Karpas-422 (cell line): ENCODE measurements at regions not wholly inside any gene's neighbourhood (a gene's known extent, or its start where the extent isn't known, plus 50 kb on each side); places are given as distances from the start of the nearest gene placed in this dataset.
"Not testable (repeated sequence)": the region's sequence is repeated elsewhere in the genome, so short reads cannot be mapped to it uniquely, and the experiment has no call there.

ENCODE experiments used
- DNase-seq: peaks from one replicate; pipeline ENCODE4 v3.0.0-alpha.2; 2015
- H2AFZ ChIP-seq: fragments of 200-600 bp; sonication (generic); 2 replicates; pipeline ENCODE4 v1.6.1; 2014; ENCODE audit warnings: antibody characterized with exemption, low read length, mixed read lengths
- H3K27ac ChIP-seq: fragments of 200-600 bp; sonication (generic); 2 replicates; pipeline ENCODE4 v1.5.1; 2014; ENCODE audit warnings: mild to moderate bottlenecking, low read length, moderate library complexity
- H3K27me3 ChIP-seq: fragments of 200-600 bp; sonication (generic); 2 replicates; pipeline ENCODE4 v1.6.1; 2014; ENCODE audit warnings: low read length, mixed read lengths
- H3K36me3 ChIP-seq: fragments of 200-600 bp; sonication (generic); 2 replicates; pipeline ENCODE4 v1.6.1; 2014; ENCODE audit warnings: low read length, mixed read lengths; ENCODE audit not compliant: insufficient read depth
- H3K4me1 ChIP-seq: fragments of 200-600 bp; sonication (generic); 2 replicates; pipeline ENCODE4 v1.6.1; 2014; ENCODE audit warnings: mild to moderate bottlenecking, low read length, mixed read lengths
- H3K4me2 ChIP-seq: fragments of 200-600 bp; sonication (generic); 2 replicates; pipeline ENCODE4 v1.6.1; 2014; ENCODE audit warnings: low read length, low read depth, mild to moderate bottlenecking; ENCODE audit not compliant: poor library complexity, severe bottlenecking
- H3K4me3 ChIP-seq: fragments of 200-600 bp; sonication (generic); 2 replicates; pipeline ENCODE4 v1.5.1; 2014; ENCODE audit warnings: mild to moderate bottlenecking, antibody characterized with exemption, low read length, mixed read lengths
- H3K79me2 ChIP-seq: fragments of 200-600 bp; sonication (generic); 2 replicates; pipeline ENCODE4 v1.6.1; 2014; ENCODE audit warnings: mild to moderate bottlenecking, low read length, mixed read lengths
- H3K9ac ChIP-seq: fragments of 200-600 bp; sonication (generic); 2 replicates; pipeline ENCODE4 v1.6.0; 2014; ENCODE audit warnings: low read length
- H3K9me2 ChIP-seq: fragments of 200-600 bp; sonication (generic), shearing (Covaris generic); replicated peaks from 2 replicates; pipeline ENCODE4 v1.6.0; 2014; ENCODE audit warnings: mild to moderate bottlenecking, low read length, moderate library complexity; ENCODE audit not compliant: insufficient read depth
- H3K9me3 ChIP-seq: fragments of 300-700, 200-600 bp; sonication (generic); 2 replicates; pipeline ENCODE4 v1.6.1; 2014; ENCODE audit warnings: low read length, mixed read lengths
- H4K20me1 ChIP-seq: fragments of 200-600 bp; sonication (generic); 2 replicates; pipeline ENCODE4 v1.6.1; 2014; ENCODE audit warnings: mild to moderate bottlenecking, antibody characterized with exemption, low read length, low read depth; ENCODE audit not compliant: insufficient read depth

- no peak for DNase-seq
- Histone ChIP-seq H3K4me1 (no peaks in the 10 kb centered on the region), H3K4me3 (no peak overlapping the region), H3K9me3 (no peaks in the 10 kb centered on the region), H3K27me3 (no peaks in the 10 kb centered on the region), H3K79me2 (no peaks in the 10 kb centered on the region), H3K4me2 (no peak overlapping the region), H3K9me2 (no peaks in the 10 kb centered on the region), H3K27ac (no peak overlapping the region), H4K20me1 (no peaks in the 10 kb centered on the region), H3K36me3 (no peaks in the 10 kb centered on the region), H2AFZ (no peak overlapping the region), H3K9ac (no peak overlapping the region)
These were observed 138.4 kb downstream of the UCK2 start for GRCh38 chr1:165965857-165966256.

GRCh38 chr1:165969366-165969765 lies 142.0 kb downstream of the UCK2 start:
- not testable (repeated sequence) for H3K27ac ChIP-seq, H3K79me2 ChIP-seq

GRCh38 chr1:165974598-165975131 lies 147.3 kb downstream of the UCK2 start:
- H3K79me2 ChIP-seq: no peaks in the 10 kb centered on the region
- no peak for DNase-seq
- no peak overlapping the region for H3K4me3 ChIP-seq
- H3K9me3 ChIP-seq: no peaks in the 10 kb centered on the region
- H3K9me2 ChIP-seq: no peaks in the 10 kb centered on the region
- H3K4me1 ChIP-seq: no peaks in the 10 kb centered on the region
- no peaks in the 10 kb centered on the region for H3K36me3 ChIP-seq
- no peaks in the 10 kb centered on the region for H3K27me3 ChIP-seq
- no peaks in the 10 kb centered on the region for H4K20me1 ChIP-seq
- no peak overlapping the region for H2AFZ ChIP-seq
- H3K4me2 ChIP-seq: no peak overlapping the region
- no peak overlapping the region for H3K9ac ChIP-seq
- no peak overlapping the region for H3K27ac ChIP-seq

More at GRCh38 chr1:165969366-165969765, 142.0 kb downstream of the UCK2 start:
- H3K4me2 ChIP-seq, H3K4me1 ChIP-seq, H2AFZ ChIP-seq, H3K9me3 ChIP-seq, H3K36me3 ChIP-seq, H4K20me1 ChIP-seq, H3K9ac ChIP-seq, H3K4me3 ChIP-seq, H3K27me3 ChIP-seq, H3K9me2 ChIP-seq, DNase-seq: not testable (repeated sequence)

- Histone ChIP-seq H3K27ac (no peak overlapping the region), H3K4me3 (no peak overlapping the region), H3K4me2 (no peak overlapping the region), H3K27me3 (no peaks in the 10 kb centered on the region), H3K9me3 (no peaks in the 10 kb centered on the region), H3K9me2 (no peaks in the 10 kb centered on the region), H3K36me3 (no peaks in the 10 kb centered on the region), H3K9ac (no peak overlapping the region), H2AFZ (no peak overlapping the region), H3K4me1 (no peaks in the 10 kb centered on the region), H4K20me1 (no peaks in the 10 kb centered on the region), H3K79me2 (no peaks in the 10 kb centered on the region)
- no peak for DNase-seq
These were observed 160.9 kb downstream of the UCK2 start for GRCh38 chr1:165988275-165988674.

- Histone ChIP-seq H3K9ac (no peak overlapping the region), H3K9me2 (no peaks in the 10 kb centered on the region), H3K27ac (no peak overlapping the region), H3K27me3 (no peaks in the 10 kb centered on the region), H3K4me2 (no peak overlapping the region), H3K4me3 (no peak overlapping the region), H4K20me1 (no peaks in the 10 kb centered on the region), H3K36me3 (no peaks in the 10 kb centered on the region), H3K4me1 (no peaks in the 10 kb centered on the region), H3K79me2 (no peaks in the 10 kb centered on the region), H3K9me3 (no peaks in the 10 kb centered on the region), H2AFZ (no peak overlapping the region)
- DNase-seq: no peak
These were observed 161.4 kb downstream of the UCK2 start for GRCh38 chr1:165988817-165989216.

- no peak overlapping the region for H2AFZ ChIP-seq
- no peak overlapping the region for H3K27ac ChIP-seq
- H3K9ac ChIP-seq: no peak overlapping the region
These were observed 165.1 kb downstream of the UCK2 start for GRCh38 chr1:165992533-165992932.

GRCh38 chr1:165994107-165994506 lies 166.7 kb downstream of the UCK2 start:
- DNase-seq: no peak
- Histone ChIP-seq H3K4me3 (no peak overlapping the region), H3K27ac (no peak overlapping the region), H3K4me1 (no peaks in the 10 kb centered on the region), H3K9ac (no peak overlapping the region), H3K4me2 (no peak overlapping the region), H3K36me3 (no peaks in the 10 kb centered on the region), H3K9me2 (no peaks in the 10 kb centered on the region), H3K27me3 (no peaks in the 10 kb centered on the region; the same call in 1 of the 2 replicates), H2AFZ (no peak overlapping the region), H4K20me1 (no peaks in the 10 kb centered on the region), H3K9me3 (no peaks in the 10 kb centered on the region), H3K79me2 (no peaks in the 10 kb centered on the region)

More at GRCh38 chr1:165992533-165992932, 165.1 kb downstream of the UCK2 start:
- H3K27me3 ChIP-seq: no peaks in the 10 kb centered on the region; the same call in 1 of the 2 replicates
- no peak overlapping the region for H3K4me3 ChIP-seq
- no peak for DNase-seq
- no peaks in the 10 kb centered on the region for H4K20me1 ChIP-seq
- H3K79me2 ChIP-seq: no peaks in the 10 kb centered on the region
- H3K36me3 ChIP-seq: no peaks in the 10 kb centered on the region
- no peaks in the 10 kb centered on the region for H3K9me3 ChIP-seq
- no peaks in the 10 kb centered on the region for H3K9me2 ChIP-seq
- H3K4me1 ChIP-seq: no peaks in the 10 kb centered on the region
- no peak overlapping the region for H3K4me2 ChIP-seq

- Histone ChIP-seq H3K36me3 (no peaks in the 10 kb centered on the region), H2AFZ (no peak overlapping the region), H3K4me3 (no peak overlapping the region), H3K79me2 (no peaks in the 10 kb centered on the region), H3K9ac (no peak overlapping the region), H3K9me3 (no peaks in the 10 kb centered on the region), H3K27ac (no peak overlapping the region), H3K9me2 (no peaks in the 10 kb centered on the region), H3K27me3 (no peaks in the 10 kb centered on the region; the same call in 1 of the 2 replicates), H3K4me1 (no peaks in the 10 kb centered on the region), H4K20me1 (no peaks in the 10 kb centered on the region), H3K4me2 (no peak overlapping the region)
- DNase-seq: no peak
These were observed 167.0 kb downstream of the FAM78B start for GRCh38 chr1:165999826-166000225.

- H3K79me2 ChIP-seq: no peaks in the 10 kb centered on the region
- H3K27ac ChIP-seq: no peak overlapping the region
- no peak overlapping the region for H3K4me2 ChIP-seq
- H3K9me3 ChIP-seq: no peaks in the 10 kb centered on the region
- no peak for DNase-seq
- H3K4me3 ChIP-seq: no peak overlapping the region
- no peak overlapping the region for H2AFZ ChIP-seq
- no peak overlapping the region for H3K9ac ChIP-seq
- no peaks in the 10 kb centered on the region for H4K20me1 ChIP-seq
- H3K4me1 ChIP-seq: no peaks in the 10 kb centered on the region
- H3K27me3 ChIP-seq: no peaks in the 10 kb centered on the region
- H3K9me2 ChIP-seq: no peaks in the 10 kb centered on the region
- H3K36me3 ChIP-seq: no peaks in the 10 kb centered on the region
These were observed 159.6 kb downstream of the FAM78B start for GRCh38 chr1:166007176-166007575.
